ENCODE measurements at regions not wholly inside any gene's neighbourhood (a gene's known extent, or its start where the extent isn't known, plus 50 kb on each side); places are given as distances from the start of the nearest gene placed in this dataset.
"Not testable (repeated sequence)": the region's sequence is repeated elsewhere in the genome, so short reads cannot be mapped to it uniquely, and the experiment has no call there.

DNA sequence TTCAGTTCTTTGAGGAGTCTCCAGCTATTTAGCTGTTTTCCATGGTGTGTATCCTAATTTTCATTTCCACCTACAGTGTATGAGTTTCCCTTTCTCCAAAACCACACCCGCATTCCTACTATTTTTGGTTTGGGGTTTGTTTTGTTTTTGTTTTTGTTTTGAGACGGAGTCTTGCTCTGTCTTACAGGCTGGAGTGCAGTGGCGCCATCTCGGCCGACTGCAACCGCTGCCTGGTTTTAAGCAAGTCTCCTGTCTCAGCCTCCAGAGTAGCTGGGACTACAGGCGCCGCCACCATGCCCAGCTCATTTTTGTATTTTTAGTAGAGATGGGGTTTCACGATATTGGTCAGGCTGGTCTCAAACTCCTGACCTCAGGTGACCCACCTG, 155.2 kb downstream of the CCDC74A start:
- TF ChIP-seq, protein P1, sequence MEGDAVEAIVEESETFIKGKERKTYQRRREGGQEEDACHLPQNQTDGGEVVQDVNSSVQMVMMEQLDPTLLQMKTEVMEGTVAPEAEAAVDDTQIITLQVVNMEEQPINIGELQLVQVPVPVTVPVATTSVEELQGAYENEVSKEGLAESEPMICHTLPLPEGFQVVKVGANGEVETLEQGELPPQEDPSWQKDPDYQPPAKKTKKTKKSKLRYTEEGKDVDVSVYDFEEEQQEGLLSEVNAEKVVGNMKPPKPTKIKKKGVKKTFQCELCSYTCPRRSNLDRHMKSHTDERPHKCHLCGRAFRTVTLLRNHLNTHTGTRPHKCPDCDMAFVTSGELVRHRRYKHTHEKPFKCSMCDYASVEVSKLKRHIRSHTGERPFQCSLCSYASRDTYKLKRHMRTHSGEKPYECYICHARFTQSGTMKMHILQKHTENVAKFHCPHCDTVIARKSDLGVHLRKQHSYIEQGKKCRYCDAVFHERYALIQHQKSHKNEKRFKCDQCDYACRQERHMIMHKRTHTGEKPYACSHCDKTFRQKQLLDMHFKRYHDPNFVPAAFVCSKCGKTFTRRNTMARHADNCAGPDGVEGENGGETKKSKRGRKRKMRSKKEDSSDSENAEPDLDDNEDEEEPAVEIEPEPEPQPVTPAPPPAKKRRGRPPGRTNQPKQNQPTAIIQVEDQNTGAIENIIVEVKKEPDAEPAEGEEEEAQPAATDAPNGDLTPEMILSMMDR (conservative IDR thresholded peaks at IDR 0.05): not testable (repeated sequence)
- TF ChIP-seq ZFX (IDR thresholded peaks at IDR 0.05): not testable (repeated sequence)

All from C4-2B (cell line).